ENCODE measurements at regions not wholly inside any gene's neighbourhood (a gene's known extent, or its start where the extent isn't known, plus 50 kb on each side); places are given as distances from the start of the nearest gene placed in this dataset.

GRCh38 chrX:69085826-69086225 lies 79.4 kb downstream of the PJA1 start:
- no peak for TF ChIP-seq GABPA (IDR thresholded peaks at IDR 0.05; ENCODE audit: low read depth)
- no peak for TF ChIP-seq SPI1 (IDR thresholded peaks at IDR 0.05; ENCODE audit: borderline replicate concordance, low read depth)
- TF ChIP-seq POLR2AphosphoS5 (IDR thresholded peaks at IDR 0.05; ENCODE audit: low read depth): no peak
- TF ChIP-seq REST (IDR thresholded peaks at IDR 0.05; ENCODE audit: insufficient replicate concordance, low read depth): no peak
- no peak for TF ChIP-seq CTCF (IDR thresholded peaks at IDR 0.05; ENCODE audit: insufficient read depth, low read length)
- Histone ChIP-seq H3K27ac (replicated peaks) (no peak overlapping the region), H3K27me3 (ENCODE audit: insufficient read depth, poor library complexity, severe bottlenecking) (no peaks in the 10 kb centered on the region), H3K4me3 (replicated peaks; ENCODE audit: insufficient read depth, low read length) (no peak overlapping the region)
- no peak for DNase-seq (ENCODE audit: low read depth in 1 of 2, low spot score in 1 of 2)

GRCh38 chrX:69085151-69085550 lies 80.1 kb downstream of the PJA1 start:
- Histone ChIP-seq H3K27ac (replicated peaks) (no peak overlapping the region), H3K4me3 (replicated peaks; ENCODE audit: insufficient read depth, low read length) (no peak overlapping the region), H3K27me3 (ENCODE audit: insufficient read depth, poor library complexity, severe bottlenecking) (no peaks in the 10 kb centered on the region)
- TF ChIP-seq REST (IDR thresholded peaks at IDR 0.05; ENCODE audit: insufficient replicate concordance, low read depth): no peak
- no peak for TF ChIP-seq GABPA (IDR thresholded peaks at IDR 0.05; ENCODE audit: low read depth)
- no peak for TF ChIP-seq POLR2AphosphoS5 (IDR thresholded peaks at IDR 0.05; ENCODE audit: low read depth)
- TF ChIP-seq SPI1 (IDR thresholded peaks at IDR 0.05; ENCODE audit: borderline replicate concordance, low read depth): no peak
- TF ChIP-seq CTCF (IDR thresholded peaks at IDR 0.05; ENCODE audit: insufficient read depth, low read length): no peak
- DNase-seq (ENCODE audit: low read depth in 1 of 2, low spot score in 1 of 2): no peak

GRCh38 chrX:69083801-69084200 lies 81.5 kb downstream of the PJA1 start:
- no peaks in the 10 kb centered on the region for H3K27me3 ChIP-seq (ENCODE audit: insufficient read depth, poor library complexity, severe bottlenecking)
- no peak overlapping the region for H3K27ac ChIP-seq (replicated peaks)
- H3K4me3 ChIP-seq (replicated peaks; ENCODE audit: insufficient read depth, low read length): no peak overlapping the region
- DNase-seq (ENCODE audit: low read depth in 1 of 2, low spot score in 1 of 2): no peak
- TF ChIP-seq POLR2AphosphoS5 (IDR thresholded peaks at IDR 0.05; ENCODE audit: low read depth): no peak
- no peak for TF ChIP-seq GABPA (IDR thresholded peaks at IDR 0.05; ENCODE audit: low read depth)
- TF ChIP-seq REST (IDR thresholded peaks at IDR 0.05; ENCODE audit: insufficient replicate concordance, low read depth): no peak
- no peak for TF ChIP-seq SPI1 (IDR thresholded peaks at IDR 0.05; ENCODE audit: borderline replicate concordance, low read depth)
- no peak for TF ChIP-seq CTCF (IDR thresholded peaks at IDR 0.05; ENCODE audit: insufficient read depth, low read length)

All from HL-60 (cell line).